ENCODE measurements at regions not wholly inside any gene's neighbourhood (a gene's known extent, or its start where the extent isn't known, plus 50 kb on each side); places are given as distances from the start of the nearest gene placed in this dataset.

DNA sequence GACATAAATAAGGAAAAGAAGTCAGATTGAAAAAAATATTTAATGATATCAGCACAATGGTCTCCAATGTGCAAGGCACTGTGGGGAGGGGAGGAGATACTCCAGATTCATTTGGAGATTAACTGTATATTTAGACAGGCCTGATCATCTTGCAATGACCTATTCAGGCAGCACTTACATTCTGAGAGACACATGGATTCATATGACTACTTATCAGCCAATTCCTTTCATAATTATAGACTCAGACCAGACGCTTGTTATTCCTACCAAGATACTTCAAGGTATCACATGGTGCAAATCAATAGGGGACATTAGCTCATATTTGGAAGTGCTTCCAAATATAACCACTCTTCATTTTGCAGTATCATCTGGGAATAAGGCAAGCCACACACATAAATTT lies 153.5 kb upstream of the TARS1 start:
- no peak for TF ChIP-seq EP300 (IDR thresholded peaks at IDR 0.05)
- TF ChIP-seq POLR2AphosphoS5 (IDR thresholded peaks at IDR 0.05), result no peak
